ENCODE measurements at regions not wholly inside any gene's neighbourhood (a gene's known extent, or its start where the extent isn't known, plus 50 kb on each side); places are given as distances from the start of the nearest gene placed in this dataset.
A peak's percentile ranks its signal among the peaks of the same experiment; 100 is the strongest.

- no peak for DNase-seq (ENCODE audit: low read depth in 1 of 2, low spot score in 1 of 2)
- no peak for TF ChIP-seq JUND (IDR thresholded peaks at IDR 0.05; ENCODE audit: low read depth)
- in situ Hi-C loops (cut with HindIII; ENCODE audit: low pct_unique_long_range_greater_than_20kb, low sequenced_read_pairs) = no loop called here
These were observed 504.9 kb downstream of the GALR1 start for GRCh38 chr18:77754475-77755044.

DNA sequence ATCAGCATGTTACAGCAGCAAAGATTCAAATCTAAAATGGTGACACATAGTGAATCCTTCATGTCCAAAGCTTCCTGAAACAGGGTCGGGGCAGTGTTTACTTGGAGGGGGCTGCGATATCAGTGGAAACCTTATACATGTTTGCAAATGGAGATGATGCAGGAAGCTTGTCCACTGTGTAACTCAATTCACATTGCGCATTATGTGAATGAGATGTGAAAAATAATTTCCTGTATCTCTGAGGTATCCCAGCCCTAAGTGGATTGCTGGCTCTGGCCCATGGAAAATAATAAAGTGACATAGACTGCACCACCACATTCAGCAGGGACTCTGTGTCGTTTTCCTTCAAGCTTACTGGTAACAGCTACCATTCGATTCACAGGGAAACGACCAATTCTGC lies 505.5 kb downstream of the GALR1 start:
- DNase-seq (ENCODE audit: low read depth in 1 of 2, low spot score in 1 of 2) = no peak
- no peak for TF ChIP-seq JUND (IDR thresholded peaks at IDR 0.05; ENCODE audit: low read depth)
- in situ Hi-C loops (cut with HindIII; ENCODE audit: low pct_unique_long_range_greater_than_20kb, low sequenced_read_pairs) = no loop called here

DNA sequence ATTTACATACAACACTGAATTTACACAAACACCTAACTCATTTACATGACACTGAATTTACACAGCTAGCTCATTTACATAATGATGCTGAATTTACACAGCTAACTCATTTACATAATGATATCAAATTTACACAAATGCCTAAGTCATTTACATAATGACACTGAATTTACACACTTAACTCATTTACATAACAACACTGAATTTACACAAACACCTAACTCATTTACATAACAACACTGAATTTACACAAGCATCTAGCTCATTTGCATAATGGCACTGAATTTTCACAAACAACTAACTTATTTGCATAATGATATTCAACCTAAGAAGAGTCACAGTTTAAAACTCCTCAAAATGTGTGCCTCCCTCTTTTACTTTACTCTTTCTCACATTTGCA lies 511.7 kb downstream of the GALR1 start:
- no peak for DNase-seq (ENCODE audit: low read depth in 1 of 2, low spot score in 1 of 2)
- no peak for TF ChIP-seq JUND (IDR thresholded peaks at IDR 0.05; ENCODE audit: low read depth)
- in situ Hi-C loops (cut with HindIII; ENCODE audit: low pct_unique_long_range_greater_than_20kb, low sequenced_read_pairs) = no loop called here

DNA sequence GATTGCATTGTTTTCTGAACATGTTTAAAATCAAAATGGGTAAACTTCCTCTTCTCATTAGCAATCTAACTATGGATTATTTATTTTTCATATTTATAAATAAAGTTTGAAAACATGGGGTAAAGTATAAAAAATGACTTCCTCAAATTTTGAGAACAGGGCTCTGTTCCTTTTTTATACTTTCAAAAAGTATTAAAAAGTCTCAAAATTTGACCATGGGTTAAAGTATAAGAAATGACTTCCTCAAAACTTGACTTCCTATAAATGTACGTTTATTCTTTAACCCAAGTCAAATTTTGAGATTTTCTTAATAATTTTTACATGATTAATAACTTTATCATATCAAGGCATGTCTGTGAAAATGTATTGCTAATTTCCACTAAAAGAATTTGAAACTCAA lies 512.4 kb downstream of the GALR1 start:
- DNase-seq (ENCODE audit: low read depth in 1 of 2, low spot score in 1 of 2) = no peak
- TF ChIP-seq JUND (IDR thresholded peaks at IDR 0.05; ENCODE audit: low read depth) = no peak
- in situ Hi-C loops (cut with HindIII; ENCODE audit: low pct_unique_long_range_greater_than_20kb, low sequenced_read_pairs) = no loop called here

- no peak for TF ChIP-seq JUND (IDR thresholded peaks at IDR 0.05; ENCODE audit: low read depth)
- in situ Hi-C loops (cut with HindIII; ENCODE audit: low pct_unique_long_range_greater_than_20kb, low sequenced_read_pairs) = no loop called here
- no peak for DNase-seq (ENCODE audit: low read depth in 1 of 2, low spot score in 1 of 2)
These were observed 513.0 kb downstream of the GALR1 start for GRCh38 chr18:77762642-77763041.

DNA sequence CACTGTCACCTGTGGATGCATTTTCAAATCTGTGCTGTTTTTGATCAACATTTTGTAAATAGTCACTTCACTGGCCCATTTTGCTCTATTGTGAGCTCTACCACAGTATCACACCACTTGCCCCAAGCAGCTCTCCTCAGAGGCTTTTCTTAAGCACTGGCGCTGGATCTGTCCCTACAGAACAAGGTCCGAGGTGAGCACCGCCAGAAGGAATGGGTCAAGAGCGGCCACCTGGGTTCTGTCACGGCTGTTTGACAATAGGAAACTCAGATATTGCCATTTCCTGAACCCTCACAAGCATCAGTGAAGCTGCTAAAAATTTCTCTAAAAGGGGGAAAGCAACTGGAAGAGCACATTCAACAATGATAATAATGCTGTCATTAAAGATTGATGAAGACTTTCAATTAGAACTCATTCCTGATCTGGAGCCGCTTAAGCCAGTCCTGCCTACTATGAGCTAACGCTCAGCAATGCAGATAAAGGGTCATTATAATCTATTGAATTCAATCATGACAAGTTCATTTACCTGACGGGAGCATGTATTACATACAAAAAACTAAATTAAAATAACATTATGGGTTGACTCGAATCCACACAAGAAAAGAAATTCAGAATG lies 514.0 kb downstream of the GALR1 start:
- no peak for TF ChIP-seq JUND (IDR thresholded peaks at IDR 0.05; ENCODE audit: low read depth)
- in situ Hi-C loops (cut with HindIII; ENCODE audit: low pct_unique_long_range_greater_than_20kb, low sequenced_read_pairs) = no loop called here
- DNase-seq (ENCODE audit: low read depth in 1 of 2, low spot score in 1 of 2) = no peak

DNA sequence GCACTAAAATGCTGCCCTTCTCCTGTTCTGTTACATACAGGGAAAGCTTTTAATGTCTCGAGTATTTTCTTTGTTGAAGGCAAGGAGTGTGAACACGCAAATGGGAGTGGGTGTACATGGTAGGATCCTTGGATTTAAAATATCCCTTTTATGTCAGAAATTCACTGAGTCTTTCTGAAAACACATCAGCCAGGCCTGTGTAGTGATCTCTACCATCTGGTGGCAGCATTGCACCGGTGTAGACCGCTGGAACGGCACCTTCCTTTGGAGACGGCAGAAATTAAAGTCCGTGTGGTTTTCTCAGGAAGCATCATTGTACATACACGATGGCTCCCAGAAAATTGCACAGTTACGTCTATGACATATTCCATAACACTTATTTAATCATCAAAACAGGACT lies 515.8 kb downstream of the GALR1 start:
- TF ChIP-seq JUND (IDR thresholded peaks at IDR 0.05; ENCODE audit: low read depth) = no peak
- DNase-seq (ENCODE audit: low read depth in 1 of 2, low spot score in 1 of 2) = peak; percentile 7 to 47
- in situ Hi-C loops (cut with HindIII; ENCODE audit: low pct_unique_long_range_greater_than_20kb, low sequenced_read_pairs) = no loop called here

- DNase-seq (ENCODE audit: low read depth in 1 of 2, low spot score in 1 of 2) = no peak
- no peak for TF ChIP-seq JUND (IDR thresholded peaks at IDR 0.05; ENCODE audit: low read depth)
- in situ Hi-C loops (cut with HindIII; ENCODE audit: low pct_unique_long_range_greater_than_20kb, low sequenced_read_pairs) = no loop called here
These were observed 516.8 kb downstream of the GALR1 start for GRCh38 chr18:77766421-77766820.

GRCh38 chr18:77772177-77772576 lies 522.5 kb downstream of the GALR1 start:
- TF ChIP-seq JUND (IDR thresholded peaks at IDR 0.05; ENCODE audit: low read depth) = no peak
- in situ Hi-C loops (cut with HindIII; ENCODE audit: low pct_unique_long_range_greater_than_20kb, low sequenced_read_pairs) = no loop called here
- no peak for DNase-seq (ENCODE audit: low read depth in 1 of 2, low spot score in 1 of 2)

GRCh38 chr18:77776104-77776503 lies 526.5 kb downstream of the GALR1 start:
- no peak for TF ChIP-seq JUND (IDR thresholded peaks at IDR 0.05; ENCODE audit: low read depth)
- in situ Hi-C loops (cut with HindIII; ENCODE audit: low pct_unique_long_range_greater_than_20kb, low sequenced_read_pairs) = no loop called here
- DNase-seq (ENCODE audit: low read depth in 1 of 2, low spot score in 1 of 2) = no peak

GRCh38 chr18:77777163-77777562 lies 527.5 kb downstream of the GALR1 start:
- no peak for DNase-seq (ENCODE audit: low read depth in 1 of 2, low spot score in 1 of 2)
- in situ Hi-C loops (cut with HindIII; ENCODE audit: low pct_unique_long_range_greater_than_20kb, low sequenced_read_pairs) = no loop called here
- TF ChIP-seq JUND (IDR thresholded peaks at IDR 0.05; ENCODE audit: low read depth) = no peak

- no peak for DNase-seq (ENCODE audit: low read depth in 1 of 2, low spot score in 1 of 2)
- TF ChIP-seq JUND (IDR thresholded peaks at IDR 0.05; ENCODE audit: low read depth) = no peak
- in situ Hi-C loops (cut with HindIII; ENCODE audit: low pct_unique_long_range_greater_than_20kb, low sequenced_read_pairs) = no loop called here
These were observed 535.2 kb downstream of the GALR1 start for GRCh38 chr18:77784759-77785379.

DNA sequence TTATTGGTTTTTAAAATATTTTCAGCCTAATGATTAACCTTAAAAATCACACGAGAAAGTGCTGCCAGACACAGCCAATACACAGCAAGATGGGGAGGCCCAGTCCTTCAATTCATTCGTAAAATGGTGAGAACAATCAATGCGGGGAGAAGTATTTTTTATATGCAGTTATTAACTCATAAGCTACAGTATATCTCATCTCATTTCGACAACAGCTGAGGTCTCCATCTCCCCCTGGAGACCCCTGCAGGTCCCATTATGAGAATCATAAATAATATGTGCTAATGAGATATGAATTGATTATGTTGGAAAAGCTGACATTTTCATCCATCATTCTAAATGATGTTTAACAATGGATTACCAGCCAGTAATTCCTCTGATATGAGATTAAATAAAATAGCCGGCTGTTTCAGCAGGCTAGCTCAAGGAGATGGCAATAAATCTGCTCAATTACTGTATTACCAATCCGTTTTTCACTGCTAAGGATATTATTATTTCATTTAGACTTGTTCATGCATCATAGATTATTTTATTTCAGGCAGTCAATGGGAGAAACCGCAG lies 535.8 kb downstream of the GALR1 start:
- DNase-seq (ENCODE audit: low read depth in 1 of 2, low spot score in 1 of 2) = no peak
- no peak for TF ChIP-seq JUND (IDR thresholded peaks at IDR 0.05; ENCODE audit: low read depth)
- in situ Hi-C loops (cut with HindIII; ENCODE audit: low pct_unique_long_range_greater_than_20kb, low sequenced_read_pairs) = no loop called here

All from T47D (cell line).